ENCODE measurements at regions not wholly inside any gene's neighbourhood (a gene's known extent, or its start where the extent isn't known, plus 50 kb on each side); places are given as distances from the start of the nearest gene placed in this dataset.

GRCh38 chr1:191851799-191852595 is 306.3 kb upstream of the RGS18 start:
- DNase-seq, result no peak

GRCh38 chr1:191852907-191853306 is 305.4 kb upstream of the RGS18 start:
- DNase-seq, result no peak

DNA sequence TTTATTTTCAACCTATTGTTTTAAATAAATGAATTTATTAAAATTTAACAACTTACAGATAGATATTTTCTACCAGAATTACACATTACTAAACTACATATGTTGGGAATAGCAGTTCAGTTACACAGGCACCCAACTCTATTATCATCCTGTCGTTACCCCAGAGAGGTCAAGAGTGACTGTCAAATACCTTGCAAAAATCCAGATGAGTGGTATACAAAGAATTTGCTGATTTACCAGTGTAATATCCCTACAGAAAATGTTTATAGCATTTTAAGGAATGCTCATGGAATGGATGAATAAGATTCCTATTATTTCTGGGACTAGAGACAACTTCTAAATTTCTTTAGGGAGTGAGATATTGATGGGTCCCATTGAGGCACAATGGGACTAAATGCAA is 300.7 kb upstream of the RGS18 start:
- no peak for DNase-seq

GRCh38 chr1:191865479-191865878 is 292.8 kb upstream of the RGS18 start:
- DNase-seq, result no peak

DNA sequence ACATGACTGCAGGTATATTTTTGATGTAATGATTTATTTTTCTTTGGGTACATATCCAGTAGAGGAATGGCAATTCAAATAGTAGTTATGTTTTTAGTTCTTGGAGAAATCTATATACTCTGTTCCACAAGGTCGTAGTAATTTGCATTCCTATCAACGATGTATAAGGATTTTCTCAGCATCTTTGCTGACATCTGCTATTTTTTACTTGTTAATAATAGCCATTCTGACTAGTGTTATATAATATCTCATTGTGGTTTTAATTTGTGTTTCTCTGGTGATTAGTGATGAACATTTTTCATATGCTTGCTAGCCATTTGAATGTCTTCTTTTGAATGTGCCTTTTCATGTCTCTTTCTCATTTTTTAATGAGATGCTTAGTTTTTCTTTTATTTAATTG is 292.1 kb upstream of the RGS18 start:
- DNase-seq, result no peak

DNA sequence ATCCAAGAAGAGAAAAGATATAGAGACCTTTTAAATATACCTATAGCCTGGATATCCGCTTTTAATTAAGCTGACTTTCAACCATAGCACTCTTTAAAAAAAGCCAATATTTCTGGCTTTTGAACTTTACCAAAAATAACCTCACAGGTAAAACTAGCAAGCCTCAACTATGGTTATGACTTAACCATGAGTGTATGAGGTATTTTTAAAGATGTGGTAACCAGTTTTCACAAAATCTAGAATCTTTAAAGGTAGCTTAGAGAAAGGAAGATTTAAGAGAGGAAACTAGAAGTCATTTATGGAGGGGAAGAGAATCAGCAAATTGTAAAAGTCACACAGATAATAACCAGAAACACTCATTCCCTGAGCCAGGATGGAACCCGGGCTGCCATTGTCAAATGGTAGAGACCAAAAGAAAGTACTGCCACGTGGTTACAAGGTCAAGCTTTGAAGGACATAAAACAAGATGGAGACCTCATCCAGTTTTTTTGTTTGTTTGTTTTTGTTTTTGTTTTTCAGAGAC is 288.4 kb upstream of the RGS18 start:
- no peak for DNase-seq

DNA sequence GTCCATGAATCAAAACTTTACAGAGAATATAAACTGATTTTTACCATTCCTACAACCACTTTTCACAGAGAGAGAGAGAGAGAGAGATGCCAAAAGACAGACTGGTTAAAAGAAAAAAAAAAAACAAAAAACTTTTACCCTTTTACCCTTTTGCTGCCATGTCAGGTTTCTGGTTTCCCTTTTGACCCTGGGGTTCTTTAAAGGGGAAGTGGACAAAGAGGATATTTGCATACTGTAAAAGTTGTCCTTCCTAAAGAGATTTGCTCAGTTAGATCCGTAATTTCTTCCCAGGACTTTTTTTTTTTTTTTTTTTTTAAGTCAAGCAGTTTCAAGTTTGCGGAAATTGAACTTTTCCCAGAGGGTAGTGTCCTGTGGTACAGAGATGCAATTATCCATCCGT is 287.8 kb upstream of the RGS18 start:
- DNase-seq, result no peak

GRCh38 chr1:191875994-191876393 is 282.3 kb upstream of the RGS18 start:
- DNase-seq, result no peak

DNA sequence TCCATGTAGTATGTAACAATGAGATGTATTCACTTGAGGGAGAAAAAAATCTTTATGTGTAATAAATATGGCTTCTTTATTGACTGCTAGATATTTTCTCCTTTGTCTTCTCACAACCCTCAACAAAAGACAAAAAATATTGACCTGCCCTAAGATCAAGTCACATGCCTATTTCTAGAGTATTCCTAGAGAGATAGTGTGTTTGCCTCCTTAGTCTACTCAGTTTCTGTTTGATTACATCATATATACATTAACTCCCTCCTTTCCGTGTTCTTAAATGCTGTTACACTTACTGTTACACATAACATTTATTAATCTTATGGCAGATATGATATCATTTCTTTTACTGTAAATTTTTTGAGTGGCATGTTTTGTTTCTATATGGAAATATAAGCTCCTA is 281.6 kb upstream of the RGS18 start:
- no peak for DNase-seq

DNA sequence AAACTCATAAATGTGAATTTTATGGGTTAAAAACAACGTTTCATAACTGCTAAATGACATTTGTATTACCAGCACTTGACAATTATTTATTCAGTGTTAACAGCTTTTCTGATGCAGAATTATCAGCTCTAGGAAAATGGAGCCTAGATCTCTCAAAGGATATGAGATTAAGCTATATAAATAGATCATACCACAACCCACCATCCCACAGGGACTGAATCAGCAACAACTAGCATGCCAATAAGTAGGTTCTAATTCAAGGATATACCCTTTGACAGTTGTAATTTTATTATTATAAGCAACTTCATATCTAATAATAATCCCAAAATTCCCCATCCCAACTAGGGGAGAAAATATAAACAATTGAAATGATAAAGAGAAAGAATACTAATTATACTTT is 275.4 kb upstream of the RGS18 start:
- no peak for DNase-seq

DNA sequence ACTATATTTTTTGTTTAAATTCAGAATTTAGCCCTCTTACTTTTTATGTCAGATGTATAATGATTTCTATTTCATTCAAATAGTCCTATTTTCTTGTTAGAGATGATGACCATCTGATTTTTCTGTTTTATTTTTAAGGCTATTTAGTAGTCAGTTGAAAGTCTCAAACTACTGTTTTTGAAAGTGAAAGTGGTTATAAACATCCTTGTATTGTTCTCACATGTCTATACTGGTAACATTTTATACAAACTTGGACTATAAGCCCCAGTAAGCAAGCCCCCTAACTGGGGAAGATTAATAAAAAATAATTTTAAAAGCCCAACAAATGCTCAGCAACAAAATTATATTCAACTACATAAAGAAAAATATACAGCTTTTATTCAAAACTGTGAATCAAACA is 271.3 kb upstream of the RGS18 start:
- DNase-seq, result no peak

GRCh38 chr1:191888996-191889622 is 269.2 kb upstream of the RGS18 start:
- DNase-seq, result no peak

- no peak for DNase-seq
These were observed 268.6 kb upstream of the RGS18 start for GRCh38 chr1:191889623-191890003.

DNA sequence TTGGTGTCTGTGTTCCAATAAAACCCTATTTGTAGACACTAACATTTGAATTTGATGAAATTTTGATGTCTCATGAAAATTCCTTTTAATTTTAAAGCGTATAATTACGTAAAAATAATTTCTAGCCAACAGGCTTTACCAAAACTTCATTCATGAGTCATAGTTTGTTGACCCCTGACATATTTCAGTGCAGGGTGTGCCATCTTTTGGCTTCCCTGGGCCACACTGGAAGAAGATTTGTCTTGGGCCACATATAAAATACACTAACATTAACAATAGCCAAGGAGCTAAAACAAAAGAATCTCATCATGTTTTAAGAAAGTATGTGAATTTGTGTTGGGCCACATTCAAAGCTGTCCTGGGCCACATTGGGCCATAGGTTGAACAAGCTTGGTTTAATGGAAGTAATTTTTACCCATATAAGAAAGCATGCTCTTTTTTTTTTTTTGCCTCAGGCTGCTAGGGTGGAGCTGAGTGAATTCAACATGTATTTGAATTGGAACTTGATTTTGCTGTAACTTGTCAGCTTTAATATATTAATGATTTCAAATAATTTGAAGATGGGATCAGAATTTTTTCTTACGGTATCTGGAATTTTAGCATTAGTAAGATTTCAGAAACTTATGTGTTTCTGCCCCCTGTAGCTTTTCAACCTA is 267.7 kb upstream of the RGS18 start:
- no peak for DNase-seq

DNA sequence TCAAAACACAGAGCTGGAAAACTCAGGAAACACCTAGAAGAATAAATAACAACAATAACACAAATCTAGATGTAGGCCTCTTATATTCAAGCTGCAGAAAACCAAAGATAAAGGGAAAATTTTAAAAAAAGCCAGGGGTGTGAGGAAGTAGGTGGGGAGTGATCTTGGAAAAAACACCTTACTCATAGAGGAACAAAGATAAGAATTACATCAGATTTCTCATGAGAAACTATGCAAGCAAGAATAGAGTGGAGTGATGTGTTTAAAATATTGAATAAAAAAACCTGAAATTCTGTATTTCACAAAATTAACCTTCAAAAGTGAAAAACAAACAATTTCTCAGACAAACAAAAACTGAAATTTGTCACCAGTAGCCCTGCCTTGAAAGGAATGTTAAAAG is 265.5 kb upstream of the RGS18 start:
- DNase-seq, result no peak

DNA sequence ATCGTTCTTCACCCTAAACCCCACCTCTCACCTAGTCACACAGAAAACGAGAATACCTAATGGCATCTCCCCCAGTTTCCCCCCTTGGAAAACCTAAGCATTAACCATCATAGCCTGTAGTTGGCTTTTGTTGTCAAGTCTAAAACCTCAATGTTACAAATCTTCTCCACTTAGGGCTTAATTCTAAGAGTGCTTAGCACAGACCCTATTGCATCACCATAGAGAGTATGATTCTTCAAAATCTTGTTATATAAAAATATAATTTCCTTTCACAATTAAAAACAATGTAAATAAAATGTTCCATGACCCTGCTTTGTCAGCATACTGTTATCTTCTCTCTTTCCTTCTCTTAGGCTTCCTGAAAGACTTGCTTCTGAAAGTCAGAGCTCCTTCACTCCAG is 263.2 kb upstream of the RGS18 start:
- no peak for DNase-seq

- no peak for DNase-seq
These were observed 262.7 kb upstream of the RGS18 start for GRCh38 chr1:191895462-191896058.

DNA sequence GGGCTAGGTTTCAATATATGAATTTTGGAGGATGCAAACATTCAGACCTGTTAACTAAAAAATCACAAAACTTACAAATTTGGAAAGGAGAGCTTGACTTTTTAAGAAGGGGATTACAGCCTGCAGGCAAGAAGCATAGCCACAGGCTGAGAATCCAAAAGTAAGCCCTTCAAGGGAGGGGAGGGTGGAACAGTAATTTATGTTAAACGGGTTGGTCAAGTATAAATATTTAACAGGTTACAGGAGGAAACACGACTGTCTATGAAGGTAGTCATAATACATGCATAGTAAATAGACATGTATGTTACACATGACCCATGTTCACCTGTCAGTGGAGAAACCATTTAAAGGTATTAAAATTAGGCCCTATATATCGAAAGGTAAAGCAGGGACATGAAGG is 261.1 kb upstream of the RGS18 start:
- DNase-seq, result no peak

DNA sequence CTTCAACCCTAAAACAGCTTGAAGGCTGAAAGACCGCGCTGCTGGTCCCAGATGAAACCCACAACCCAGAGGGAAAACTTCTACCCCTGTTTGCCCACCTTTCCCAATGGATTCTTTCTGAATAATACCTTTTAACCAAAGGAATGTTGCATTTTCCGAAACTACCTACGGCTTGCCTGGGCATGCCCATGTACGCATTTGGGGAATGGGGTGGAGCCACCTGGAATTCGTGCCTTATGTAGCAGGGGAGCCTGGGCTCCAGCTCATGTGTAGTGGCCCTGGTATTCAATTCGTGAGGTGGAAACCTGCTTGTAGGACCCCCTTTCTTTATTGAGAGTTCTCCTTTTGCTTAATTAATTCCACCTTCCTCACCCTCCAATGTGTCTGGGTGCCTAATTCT is 256.6 kb upstream of the RGS18 start:
- no peak for DNase-seq

GRCh38 chr1:191904991-191905390 is 253.3 kb upstream of the RGS18 start:
- no peak for DNase-seq

DNA sequence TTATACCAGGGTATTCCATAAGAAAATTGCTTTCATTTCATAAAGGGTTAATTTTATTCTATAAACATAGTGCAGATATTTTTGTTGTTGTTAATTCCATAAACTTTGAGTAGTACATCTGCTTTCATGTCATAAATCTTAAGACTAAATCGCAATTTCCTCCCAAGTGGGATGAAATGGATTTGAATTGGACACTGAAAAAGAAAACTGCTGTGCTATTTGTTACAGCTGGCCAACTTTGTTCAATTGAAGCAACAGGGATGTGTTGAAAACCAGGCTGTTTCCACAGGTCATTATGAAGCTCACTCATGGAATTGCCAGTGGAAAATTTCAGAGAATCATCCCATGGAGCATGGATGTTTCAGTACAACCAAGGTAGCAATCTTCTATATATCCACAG is 252.5 kb upstream of the RGS18 start:
- no peak for DNase-seq

- no peak for DNase-seq
These were observed 251.1 kb upstream of the RGS18 start for GRCh38 chr1:191907121-191907520.

GRCh38 chr1:191910245-191910644 is 248.0 kb upstream of the RGS18 start:
- no peak for DNase-seq

GRCh38 chr1:191912517-191912916 is 245.7 kb upstream of the RGS18 start:
- DNase-seq, result no peak
